NB4 (cell line): ENCODE measurements at regions not wholly inside any gene's neighbourhood (a gene's known extent, or its start where the extent isn't known, plus 50 kb on each side); places are given as distances from the start of the nearest gene placed in this dataset.

Experiments
- MAX ChIP-seq: IDR thresholded peaks from 2 replicates; pipeline ENCODE4 v1.6.1; 2011; ENCODE audit warnings: low read depth, low read length
- MYC ChIP-seq: IDR thresholded peaks from 2 replicates; pipeline ENCODE4 v1.6.1; 2011; ENCODE audit warnings: low read depth, low read length
- POLR2A ChIP-seq: IDR thresholded peaks from 2 replicates; pipeline ENCODE4 v1.6.1; 2011; ENCODE audit warnings: mild to moderate bottlenecking; ENCODE audit not compliant: insufficient read length; ENCODE audit errors: extremely low read depth
- TF ChIP-seq, protein P1 (sequence below): IDR thresholded peaks from one replicate; pipeline ENCODE4 v1.5.1; 2012; ENCODE audit warnings: low read depth, low read length

GRCh38 chr18:42339372-42339771 is 384.3 kb downstream of the PIK3C3 start:
- TF ChIP-seq POLR2A: no peak
- TF ChIP-seq, protein P1, sequence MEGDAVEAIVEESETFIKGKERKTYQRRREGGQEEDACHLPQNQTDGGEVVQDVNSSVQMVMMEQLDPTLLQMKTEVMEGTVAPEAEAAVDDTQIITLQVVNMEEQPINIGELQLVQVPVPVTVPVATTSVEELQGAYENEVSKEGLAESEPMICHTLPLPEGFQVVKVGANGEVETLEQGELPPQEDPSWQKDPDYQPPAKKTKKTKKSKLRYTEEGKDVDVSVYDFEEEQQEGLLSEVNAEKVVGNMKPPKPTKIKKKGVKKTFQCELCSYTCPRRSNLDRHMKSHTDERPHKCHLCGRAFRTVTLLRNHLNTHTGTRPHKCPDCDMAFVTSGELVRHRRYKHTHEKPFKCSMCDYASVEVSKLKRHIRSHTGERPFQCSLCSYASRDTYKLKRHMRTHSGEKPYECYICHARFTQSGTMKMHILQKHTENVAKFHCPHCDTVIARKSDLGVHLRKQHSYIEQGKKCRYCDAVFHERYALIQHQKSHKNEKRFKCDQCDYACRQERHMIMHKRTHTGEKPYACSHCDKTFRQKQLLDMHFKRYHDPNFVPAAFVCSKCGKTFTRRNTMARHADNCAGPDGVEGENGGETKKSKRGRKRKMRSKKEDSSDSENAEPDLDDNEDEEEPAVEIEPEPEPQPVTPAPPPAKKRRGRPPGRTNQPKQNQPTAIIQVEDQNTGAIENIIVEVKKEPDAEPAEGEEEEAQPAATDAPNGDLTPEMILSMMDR: no peak
- TF ChIP-seq MAX: no peak
- TF ChIP-seq MYC: no peak
